ENCODE measurements at regions not wholly inside any gene's neighbourhood (a gene's known extent, or its start where the extent isn't known, plus 50 kb on each side); places are given as distances from the start of the nearest gene placed in this dataset.

GRCh38 chr4:17098996-17099395 is 200.6 kb upstream of the LDB2 start:
- H3K9me3 ChIP-seq = no peaks in the 10 kb centered on the region
- H3K4me3 ChIP-seq = no peak overlapping the region
- H3K27me3 ChIP-seq = no peaks in the 10 kb centered on the region
- no peaks in the 10 kb centered on the region for H3K36me3 ChIP-seq
- no peak for TF ChIP-seq CTCF (IDR thresholded peaks at IDR 0.05)
- H3K27ac ChIP-seq = no peak overlapping the region
- no peaks in the 10 kb centered on the region for H3K4me1 ChIP-seq
- intact Hi-C loops (cut with DNase I; ENCODE audit: low total_unique reads) = no loop called here
- DNase-seq = no peak

GRCh38 chr4:17098401-17098800 is 200.0 kb upstream of the LDB2 start:
- intact Hi-C loops (cut with DNase I; ENCODE audit: low total_unique reads) = no loop called here
- H3K27me3 ChIP-seq = no peaks in the 10 kb centered on the region
- no peaks in the 10 kb centered on the region for H3K9me3 ChIP-seq
- H3K36me3 ChIP-seq = no peaks in the 10 kb centered on the region
- H3K4me3 ChIP-seq = no peak overlapping the region
- H3K4me1 ChIP-seq = no peaks in the 10 kb centered on the region
- TF ChIP-seq CTCF (IDR thresholded peaks at IDR 0.05) = no peak
- H3K27ac ChIP-seq = no peak overlapping the region
- no peak for DNase-seq

GRCh38 chr4:17097362-17097761 is 198.9 kb upstream of the LDB2 start:
- TF ChIP-seq CTCF (IDR thresholded peaks at IDR 0.05) = no peak
- DNase-seq = no peak
- H3K4me3 ChIP-seq = no peak overlapping the region
- H3K9me3 ChIP-seq = no peaks in the 10 kb centered on the region
- no peaks in the 10 kb centered on the region for H3K4me1 ChIP-seq
- no peaks in the 10 kb centered on the region for H3K36me3 ChIP-seq
- intact Hi-C loops (cut with DNase I; ENCODE audit: low total_unique reads) = no loop called here
- H3K27me3 ChIP-seq = no peaks in the 10 kb centered on the region
- H3K27ac ChIP-seq = no peak overlapping the region

GRCh38 chr4:17096692-17097091 is 198.2 kb upstream of the LDB2 start:
- no peak overlapping the region for H3K27ac ChIP-seq
- TF ChIP-seq CTCF (IDR thresholded peaks at IDR 0.05) = no peak
- H3K36me3 ChIP-seq = no peaks in the 10 kb centered on the region
- H3K4me3 ChIP-seq = no peak overlapping the region
- intact Hi-C loops (cut with DNase I; ENCODE audit: low total_unique reads) = no loop called here
- no peak for DNase-seq
- no peaks in the 10 kb centered on the region for H3K27me3 ChIP-seq
- no peaks in the 10 kb centered on the region for H3K9me3 ChIP-seq
- H3K4me1 ChIP-seq = no peaks in the 10 kb centered on the region

- no peak overlapping the region for H3K27ac ChIP-seq
- H3K9me3 ChIP-seq = no peaks in the 10 kb centered on the region
- intact Hi-C loops (cut with DNase I; ENCODE audit: low total_unique reads) = no loop called here
- no peak overlapping the region for H3K4me3 ChIP-seq
- H3K27me3 ChIP-seq = no peaks in the 10 kb centered on the region
- H3K4me1 ChIP-seq = no peaks in the 10 kb centered on the region
- DNase-seq = no peak
- no peaks in the 10 kb centered on the region for H3K36me3 ChIP-seq
- no peak for TF ChIP-seq CTCF (IDR thresholded peaks at IDR 0.05)
Measured at GRCh38 chr4:17095771-17096170, 197.3 kb upstream of the LDB2 start.

GRCh38 chr4:17094876-17095210 is 196.4 kb upstream of the LDB2 start:
- no peaks in the 10 kb centered on the region for H3K4me1 ChIP-seq
- intact Hi-C loops (cut with DNase I; ENCODE audit: low total_unique reads) = no loop called here
- no peak for TF ChIP-seq CTCF (IDR thresholded peaks at IDR 0.05)
- H3K27me3 ChIP-seq = no peaks in the 10 kb centered on the region
- H3K9me3 ChIP-seq = no peaks in the 10 kb centered on the region
- H3K36me3 ChIP-seq = no peaks in the 10 kb centered on the region
- no peak overlapping the region for H3K27ac ChIP-seq
- H3K4me3 ChIP-seq = no peak overlapping the region
- no peak for DNase-seq

All from tibial artery (tissue), 4 donors.